ENCODE measurements at regions not wholly inside any gene's neighbourhood (a gene's known extent, or its start where the extent isn't known, plus 50 kb on each side); places are given as distances from the start of the nearest gene placed in this dataset.

DNA sequence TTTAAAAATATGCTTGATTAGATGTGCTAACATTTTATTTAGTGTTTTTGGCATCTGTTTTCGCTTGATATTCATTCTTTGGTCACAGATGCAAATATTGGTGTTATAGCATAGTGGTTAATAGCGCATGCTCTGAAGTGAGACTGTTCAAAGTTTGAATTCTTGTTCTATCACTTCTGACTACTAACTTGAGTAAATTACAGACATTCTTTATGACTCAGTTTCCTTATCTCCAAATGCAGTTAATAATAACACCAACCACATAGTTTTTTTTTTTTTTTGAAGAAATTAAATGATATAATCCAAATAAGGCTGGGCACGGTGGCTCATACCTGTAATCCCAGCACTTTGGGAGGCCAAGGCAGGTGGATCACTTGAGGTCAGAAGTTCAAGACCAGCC is 81.0 kb downstream of the TMX1 start:
- Histone ChIP-seq H3K36me3 (ENCODE audit: control insufficient read depth, insufficient read depth, low read length) (no peaks in the 10 kb centered on the region), H3K79me2 (ENCODE audit: control insufficient read depth, insufficient read depth, low read length) (no peaks in the 10 kb centered on the region), H3K27ac (ENCODE audit: insufficient read depth, low read length) (no peak overlapping the region), H3K9me3 (ENCODE audit: control insufficient read depth, insufficient read depth, low read depth, low read length) (no peaks in the 10 kb centered on the region), H3K4me1 (ENCODE audit: control insufficient read depth, extremely low read depth, insufficient read depth, low read length) (no peaks in the 10 kb centered on the region), H3K4me2 (ENCODE audit: extremely low read depth, insufficient read depth, low read length) (no peak overlapping the region), H3K27me3 (ENCODE audit: control insufficient read depth, insufficient read depth, low read length) (no peaks in the 10 kb centered on the region), H3K9ac (ENCODE audit: insufficient read depth, low read length) (no peak overlapping the region), H3K4me3 (replicated peaks in 1 of 4; ENCODE audit: control extremely low read depth in 1 of 4, insufficient read depth in 1 of 4, low read depth in 3 of 4, low read length in 4 of 4) (no peak overlapping the region), H2AFZ (ENCODE audit: low read length) (no peak overlapping the region), H4K20me1 (ENCODE audit: control insufficient read depth, extremely low read depth, insufficient read depth, low read length) (no peaks in the 10 kb centered on the region)
- TF ChIP-seq, protein P1, sequence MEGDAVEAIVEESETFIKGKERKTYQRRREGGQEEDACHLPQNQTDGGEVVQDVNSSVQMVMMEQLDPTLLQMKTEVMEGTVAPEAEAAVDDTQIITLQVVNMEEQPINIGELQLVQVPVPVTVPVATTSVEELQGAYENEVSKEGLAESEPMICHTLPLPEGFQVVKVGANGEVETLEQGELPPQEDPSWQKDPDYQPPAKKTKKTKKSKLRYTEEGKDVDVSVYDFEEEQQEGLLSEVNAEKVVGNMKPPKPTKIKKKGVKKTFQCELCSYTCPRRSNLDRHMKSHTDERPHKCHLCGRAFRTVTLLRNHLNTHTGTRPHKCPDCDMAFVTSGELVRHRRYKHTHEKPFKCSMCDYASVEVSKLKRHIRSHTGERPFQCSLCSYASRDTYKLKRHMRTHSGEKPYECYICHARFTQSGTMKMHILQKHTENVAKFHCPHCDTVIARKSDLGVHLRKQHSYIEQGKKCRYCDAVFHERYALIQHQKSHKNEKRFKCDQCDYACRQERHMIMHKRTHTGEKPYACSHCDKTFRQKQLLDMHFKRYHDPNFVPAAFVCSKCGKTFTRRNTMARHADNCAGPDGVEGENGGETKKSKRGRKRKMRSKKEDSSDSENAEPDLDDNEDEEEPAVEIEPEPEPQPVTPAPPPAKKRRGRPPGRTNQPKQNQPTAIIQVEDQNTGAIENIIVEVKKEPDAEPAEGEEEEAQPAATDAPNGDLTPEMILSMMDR (conservative IDR thresholded peaks at IDR 0.05 in 1 of 2, IDR thresholded peaks at IDR 0.05 in 1 of 2; ENCODE audit: low read depth in 1 of 2, low read length in 2 of 2) = no peak
- TF ChIP-seq EZH2 (IDR thresholded peaks at IDR 0.05; ENCODE audit: low read length, missing control alignments) = no peak
- peak in 1 of 2 donors; percentile 63 for DNase-seq (ENCODE audit: low read depth in 2 of 2)

DNA sequence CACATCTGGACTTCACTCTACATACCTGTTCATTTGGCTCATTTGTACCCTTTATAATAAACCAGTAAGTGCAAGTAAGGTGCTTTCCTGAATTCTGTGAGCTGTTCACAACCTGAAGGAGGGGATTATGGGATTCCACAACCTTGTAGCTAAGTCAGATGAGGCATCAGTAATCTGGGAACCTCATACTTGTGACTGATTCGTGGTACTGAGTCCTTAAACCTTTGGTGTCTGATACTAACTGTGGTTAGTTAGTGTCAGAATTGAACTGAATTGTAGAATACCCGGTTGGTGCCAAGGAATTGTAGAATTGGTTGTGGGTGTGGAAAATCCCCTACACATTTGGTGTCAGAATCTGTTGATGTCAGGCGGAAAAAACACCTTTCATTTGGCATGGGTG is 83.4 kb downstream of the TMX1 start:
- no peak overlapping the region for H3K27ac ChIP-seq (ENCODE audit: insufficient read depth, low read length)
- no peaks in the 10 kb centered on the region for H3K27me3 ChIP-seq (ENCODE audit: control insufficient read depth, insufficient read depth, low read length)
- no peak overlapping the region for H3K4me2 ChIP-seq (ENCODE audit: extremely low read depth, insufficient read depth, low read length)
- H4K20me1 ChIP-seq (ENCODE audit: control insufficient read depth, extremely low read depth, insufficient read depth, low read length) = no peaks in the 10 kb centered on the region
- no peaks in the 10 kb centered on the region for H3K79me2 ChIP-seq (ENCODE audit: control insufficient read depth, insufficient read depth, low read length)
- no peak overlapping the region for H2AFZ ChIP-seq (ENCODE audit: low read length)
- H3K4me3 ChIP-seq (replicated peaks in 1 of 4; ENCODE audit: control extremely low read depth in 1 of 4, insufficient read depth in 1 of 4, low read depth in 3 of 4, low read length in 4 of 4) = no peak overlapping the region
- no peaks in the 10 kb centered on the region for H3K9me3 ChIP-seq (ENCODE audit: control insufficient read depth, insufficient read depth, low read depth, low read length)
- H3K9ac ChIP-seq (ENCODE audit: insufficient read depth, low read length) = no peak overlapping the region
- H3K4me1 ChIP-seq (ENCODE audit: control insufficient read depth, extremely low read depth, insufficient read depth, low read length) = peaks cover 9% of the 10 kb centered on the region
- no peak for DNase-seq (ENCODE audit: low read depth in 2 of 2)
- no peaks in the 10 kb centered on the region for H3K36me3 ChIP-seq (ENCODE audit: control insufficient read depth, insufficient read depth, low read length)
- no peak for TF ChIP-seq EZH2 (IDR thresholded peaks at IDR 0.05; ENCODE audit: low read length, missing control alignments)
- TF ChIP-seq, protein P1 (conservative IDR thresholded peaks at IDR 0.05 in 1 of 2, IDR thresholded peaks at IDR 0.05 in 1 of 2; ENCODE audit: low read depth in 1 of 2, low read length in 2 of 2) = no peak

DNA sequence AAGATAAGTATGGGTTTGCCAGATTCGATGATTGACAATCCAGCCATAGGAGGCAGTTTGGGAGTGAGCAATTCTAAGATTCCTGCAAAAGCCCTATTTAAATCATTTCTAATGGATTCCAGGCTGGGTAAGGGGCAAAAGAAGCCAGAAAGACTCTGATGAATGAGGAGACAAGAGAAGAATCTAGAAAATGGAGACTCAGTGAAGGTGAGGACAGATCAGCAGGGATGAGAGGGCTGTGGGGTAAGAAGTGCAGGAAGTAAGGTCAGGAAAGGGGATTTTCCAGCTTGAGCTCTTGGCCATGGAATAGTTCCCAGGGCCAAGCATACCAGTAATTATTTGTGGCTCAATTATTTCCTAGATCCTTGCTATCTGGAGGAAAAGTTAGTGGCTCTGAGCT is 87.3 kb downstream of the TMX1 start:
- Histone ChIP-seq H3K27me3 (ENCODE audit: control insufficient read depth, insufficient read depth, low read length) (no peaks in the 10 kb centered on the region), H2AFZ (ENCODE audit: low read length) (no peak overlapping the region), H3K4me1 (ENCODE audit: control insufficient read depth, extremely low read depth, insufficient read depth, low read length) (peaks cover 19% of the 10 kb centered on the region), H4K20me1 (ENCODE audit: control insufficient read depth, extremely low read depth, insufficient read depth, low read length) (no peaks in the 10 kb centered on the region), H3K9me3 (ENCODE audit: control insufficient read depth, insufficient read depth, low read depth, low read length) (no peaks in the 10 kb centered on the region), H3K79me2 (ENCODE audit: control insufficient read depth, insufficient read depth, low read length) (no peaks in the 10 kb centered on the region), H3K27ac (ENCODE audit: insufficient read depth, low read length) (no peak overlapping the region), H3K4me2 (ENCODE audit: extremely low read depth, insufficient read depth, low read length) (no peak overlapping the region), H3K36me3 (ENCODE audit: control insufficient read depth, insufficient read depth, low read length) (no peaks in the 10 kb centered on the region), H3K4me3 (replicated peaks in 1 of 4; ENCODE audit: control extremely low read depth in 1 of 4, insufficient read depth in 1 of 4, low read depth in 3 of 4, low read length in 4 of 4) (no peak overlapping the region), H3K9ac (ENCODE audit: insufficient read depth, low read length) (no peak overlapping the region)
- DNase-seq (ENCODE audit: low read depth in 2 of 2) = peak in 1 of 2 donors; percentile 42
- TF ChIP-seq, protein P1 (conservative IDR thresholded peaks at IDR 0.05 in 1 of 2, IDR thresholded peaks at IDR 0.05 in 1 of 2; ENCODE audit: low read depth in 1 of 2, low read length in 2 of 2) = no peak
- no peak for TF ChIP-seq EZH2 (IDR thresholded peaks at IDR 0.05; ENCODE audit: low read length, missing control alignments)

Data from fibroblast of lung (primary cell).